K562 (cell line): ENCODE measurements at regions not wholly inside any gene's neighbourhood (a gene's known extent, or its start where the extent isn't known, plus 50 kb on each side); places are given as distances from the start of the nearest gene placed in this dataset.

ENCODE experiments used
- ATAC-seq: fragments of 200-7000 bp; cut with Tn5 transposase; 3 replicates; pipeline ENCODE4 v1.9.1; 2020; ENCODE audit warnings: moderate library complexity
- BruUV-seq: library from RNA; stranded (reverse); fragments of 400-500 nt; replicated peaks from 2 replicates; lab custom pipeline; 2021; lab: Mats Ljungman, UMichigan
- CTCF ChIA-PET: fragments of 300-600 bp; formaldehyde crosslinking; extraction: SDS; loops from one replicate; lab custom pipeline; 2021; ENCODE audit warnings: low intra/inter-chr PET ratio; lab: Yijun Ruan, JAX
- POLR2A ChIA-PET: fragments of 300-600, 350-650 bp; sonication (Branson Sonifier 250); formaldehyde crosslinking; extraction: SDS; loops from one replicate; lab custom pipeline; 2021; ENCODE audit warnings: antibody characterized with exemption, inconsistent platforms; lab: Yijun Ruan, JAX
- DNase-seq, 4 experiments: peaks; one replicate each; pipeline versions ENCODE4 v3.0.0 to v3.0.0-alpha.2; 2011 to 2018; ENCODE audit warnings: low spot score in 3 of 4, mixed read lengths in 3 of 4; ENCODE audit errors: extremely low read depth in 1 of 4
- FAIRE-seq: peaks from 2 replicates; lab custom pipeline; 2011; peaks lifted over from hg19 to GRCh38; lab: Jason Lieb, UNC
- H2AFZ ChIP-seq: 2 replicates; pipeline ENCODE4 v1.6.0; 2011; ENCODE audit warnings: low read depth, low read length, control low read depth, inconsistent platforms
- H3K27ac ChIP-seq: fragments of 200-600 bp; 3 replicates; pipeline ENCODE4 v1.8.0; 2011; ENCODE audit warnings: low read depth, mild to moderate bottlenecking, control low read depth, inconsistent platforms, low read length, moderate library complexity, mixed read lengths; ENCODE audit errors: extremely low read depth
- H3K27me3 ChIP-seq, 2 experiments: fragments of 300-600 bp in 1 of 2; 2 replicates in 1 of 2; 3 replicates in 1 of 2; pipeline versions ENCODE4 v1.6.0 to v1.8.0; 2011; ENCODE audit warnings: inconsistent platforms in 2 of 2, low read length in 2 of 2, mild to moderate bottlenecking in 1 of 2, mixed read lengths in 1 of 2, moderate library complexity in 1 of 2; ENCODE audit not compliant: control insufficient read depth in 2 of 2, insufficient read depth in 2 of 2
- H3K36me3 ChIP-seq: fragments of 300-600 bp; 3 replicates; pipeline ENCODE4 v1.8.0; 2011; ENCODE audit warnings: mild to moderate bottlenecking, low read length, inconsistent platforms; ENCODE audit not compliant: control insufficient read depth, insufficient read depth
- H3K4me1 ChIP-seq, 2 experiments: fragments of 200-600 bp in 1 of 2; replicated peaks in 1 of 2; 2 replicates in 1 of 2; 3 replicates in 1 of 2; pipeline versions ENCODE4 v1.5.1 to v1.8.0; 2011; ENCODE audit warnings: inconsistent platforms in 2 of 2, low read length in 2 of 2, mild to moderate bottlenecking in 1 of 2, mixed read lengths in 1 of 2, moderate library complexity in 1 of 2; ENCODE audit not compliant: control insufficient read depth in 2 of 2, insufficient read depth in 2 of 2
- H3K4me2 ChIP-seq: 2 replicates; pipeline ENCODE4 v1.6.1; 2011; ENCODE audit warnings: low read length, control low read depth, inconsistent platforms, mixed read lengths; ENCODE audit not compliant: insufficient read depth
- H3K4me3 ChIP-seq: fragments of 200-600 bp; sonication (generic), shearing (Covaris generic); 2 replicates; pipeline ENCODE4 v1.5.1; 2016; ENCODE audit warnings: control low read depth, inconsistent platforms
- H3K79me2 ChIP-seq: fragments of 200-600 bp; 3 replicates; pipeline ENCODE4 v1.8.0; 2011; ENCODE audit warnings: low read length, inconsistent platforms; ENCODE audit not compliant: control insufficient read depth, insufficient read depth
- H3K9ac ChIP-seq, 2 experiments: 2 replicates each; pipeline versions ENCODE4 v1.6.0 to v1.6.1; 2011; ENCODE audit warnings: low read depth in 2 of 2, low read length in 2 of 2, control low read depth in 1 of 2, inconsistent platforms in 1 of 2, mild to moderate bottlenecking in 1 of 2, mixed read lengths in 1 of 2; ENCODE audit not compliant: insufficient read depth in 1 of 2
- H3K9me1 ChIP-seq: one replicate; pipeline ENCODE4 v1.6.0; 2011; ENCODE audit warnings: inconsistent platforms, mild to moderate bottlenecking, low read length, moderate library complexity; ENCODE audit not compliant: control insufficient read depth, insufficient read depth
- H3K9me3 ChIP-seq: replicated peaks from 2 replicates; pipeline ENCODE4 v1.5.1; 2011; ENCODE audit warnings: low read depth, low read length, inconsistent platforms; ENCODE audit not compliant: control insufficient read depth, insufficient read depth
- H4K20me1 ChIP-seq: replicated peaks from 2 replicates; pipeline ENCODE4 v1.6.1; 2011; ENCODE audit warnings: low read length, inconsistent platforms, mixed read lengths; ENCODE audit not compliant: control insufficient read depth, insufficient read depth
- COPS2 ChIP-seq: fragments of 450-650 bp; conservative IDR thresholded peaks from 2 replicates; pipeline ENCODE4 v1.6.1; 2016; ENCODE audit warnings: mild to moderate bottlenecking, moderate library complexity
- HES1 ChIP-seq: fragments of 450-650 bp; IDR thresholded peaks from 2 replicates; pipeline ENCODE4 v1.6.1; 2016; ENCODE audit warnings: low read depth, mild to moderate bottlenecking, moderate library complexity
- XRCC4 ChIP-seq: IDR thresholded peaks from one replicate; pipeline ENCODE4 v1.6.1; 2011; ENCODE audit not compliant: insufficient read depth, insufficient read length; ENCODE audit errors: extremely low read depth
- ZNF224 ChIP-seq: sonication (generic); formaldehyde crosslinking; IDR thresholded peaks from 2 replicates; pipeline ENCODE4 v1.8.0; 2022; ENCODE audit warnings: mild to moderate bottlenecking, missing genetic modification reagents
- WGBS: fragments of 100-300 bp; shearing (Covaris generic); methylation state at CpG from one replicate; pipeline ENCODE4 v1.1.6; 2016; ENCODE audit warnings: low coverage, mixed read lengths; ENCODE audit not compliant: insufficient coverage; ENCODE audit errors: missing lambda C conversion rate; 5-methylcytosine and 5-hydroxymethylcytosine counted together
- in situ Hi-C: fragments of 300-500 bp; cut with MboI; formaldehyde crosslinking; loops from 4 replicates; pipeline ENCODE4 v1.15.0; 2018; ENCODE audit warnings: inconsistent platforms, mixed read lengths
- intact Hi-C: fragments of 100-400 bp; cut with micrococcal nuclease; formaldehyde crosslinking; loops from 2 replicates; pipeline ENCODE4 v1.14.2; 2022

- no peak for FAIRE-seq
- TF ChIP-seq HES1: no peak
Observed at GRCh38 chr10:78730754-78731153, 338.0 kb upstream of the ZMIZ1 start.

GRCh38 chr10:78731675-78732074 lies 337.1 kb upstream of the ZMIZ1 start:
- CTCF ChIA-PET: no interaction called here
- H4K20me1 ChIP-seq: no peaks in the 10 kb centered on the region
- TF ChIP-seq XRCC4 (no peak), COPS2 (no peak), ZNF224 (no peak)
- TF ChIP-seq, all 486 proteins: peak for 0
- H3K9ac ChIP-seq: no peak overlapping the region
- no peak overlapping the region for H2AFZ ChIP-seq
- FAIRE-seq (no peak), ATAC-seq (no peak), DNase-seq (no peak)
- H3K4me2 ChIP-seq: no peak overlapping the region
- no peak overlapping the region for H3K4me3 ChIP-seq
- no TSS peak for BruUV-seq
- H3K36me3 ChIP-seq: no peaks in the 10 kb centered on the region
- H3K27ac ChIP-seq: no peak overlapping the region
- POLR2A ChIA-PET: interaction anchor here (1.0 kb wide), 1 partner anchor 9 kb away, joined by 5 read pairs; no protein-coding TSS in a partner anchor
- H3K9me3 ChIP-seq: no peaks in the 10 kb centered on the region
- H3K79me2 ChIP-seq: no peaks in the 10 kb centered on the region
- H3K27me3 ChIP-seq: peaks cover 2 to 31% of the 10 kb centered on the region in 2 experiments; a peak in 3 of 5 replicates
- in situ Hi-C loops: no loop called here
- no peaks in the 10 kb centered on the region for H3K4me1 ChIP-seq
- intact Hi-C loops: no loop called here
- WGBS: 2% methylated on average over 3 of the region's 3 CpGs
- H3K9me1 ChIP-seq: no peaks in the 10 kb centered on the region

More at GRCh38 chr10:78730754-78731153, 338.0 kb upstream of the ZMIZ1 start:
- Histone ChIP-seq H3K27me3 (peaks cover 2 to 35% of the 10 kb centered on the region in 2 experiments; a peak in 3 of 5 replicates), H3K9ac (no peak overlapping the region), H3K36me3 (no peaks in the 10 kb centered on the region), H3K4me2 (no peak overlapping the region), H3K9me3 (no peaks in the 10 kb centered on the region), H3K79me2 (no peaks in the 10 kb centered on the region), H3K9me1 (no peaks in the 10 kb centered on the region), H3K4me3 (no peak overlapping the region), H4K20me1 (no peaks in the 10 kb centered on the region), H3K4me1 (no peaks in the 10 kb centered on the region), H3K27ac (no peak overlapping the region), H2AFZ (no peak overlapping the region)
- under 1% methylated on average over 8 of the region's 8 CpGs for WGBS
- no TSS peak for BruUV-seq
- in situ Hi-C loops (no loop called here), intact Hi-C loops (no loop called here)
- ATAC-seq (no peak), DNase-seq (no peak)
- CTCF ChIA-PET: no interaction called here
- POLR2A ChIA-PET: no interaction called here
